K562 (cell line): ENCODE measurements at regions not wholly inside any gene's neighbourhood (a gene's known extent, or its start where the extent isn't known, plus 50 kb on each side); places are given as distances from the start of the nearest gene placed in this dataset.

Experiments used
- ATAC-seq: fragments of 200-7000 bp; cut with Tn5 transposase; 3 replicates; pipeline ENCODE4 v1.9.1; 2020; ENCODE audit warnings: moderate library complexity
- BruUV-seq: library from RNA; stranded (reverse); fragments of 400-500 nt; replicated peaks from 2 replicates; lab custom pipeline; 2021; lab: Mats Ljungman, UMichigan
- CTCF ChIA-PET: fragments of 300-600 bp; formaldehyde crosslinking; extraction: SDS; loops from one replicate; lab custom pipeline; 2021; ENCODE audit warnings: low intra/inter-chr PET ratio; lab: Yijun Ruan, JAX
- POLR2A ChIA-PET: fragments of 300-600, 350-650 bp; sonication (Branson Sonifier 250); formaldehyde crosslinking; extraction: SDS; loops from one replicate; lab custom pipeline; 2021; ENCODE audit warnings: antibody characterized with exemption, inconsistent platforms; lab: Yijun Ruan, JAX
- DNase-seq, 4 experiments: peaks; one replicate each; pipeline versions ENCODE4 v3.0.0 to v3.0.0-alpha.2; 2011 to 2018; ENCODE audit warnings: low spot score in 3 of 4, mixed read lengths in 3 of 4; ENCODE audit errors: extremely low read depth in 1 of 4
- FAIRE-seq: peaks from 2 replicates; lab custom pipeline; 2011; peaks lifted over from hg19 to GRCh38; lab: Jason Lieb, UNC
- H2AFZ ChIP-seq: 2 replicates; pipeline ENCODE4 v1.6.0; 2011; ENCODE audit warnings: low read depth, low read length, control low read depth, inconsistent platforms
- H3K27ac ChIP-seq: fragments of 200-600 bp; 3 replicates; pipeline ENCODE4 v1.8.0; 2011; ENCODE audit warnings: low read depth, mild to moderate bottlenecking, control low read depth, inconsistent platforms, low read length, moderate library complexity, mixed read lengths; ENCODE audit errors: extremely low read depth
- H3K27me3 ChIP-seq, 2 experiments: fragments of 300-600 bp in 1 of 2; 2 replicates in 1 of 2; 3 replicates in 1 of 2; pipeline versions ENCODE4 v1.6.0 to v1.8.0; 2011; ENCODE audit warnings: inconsistent platforms in 2 of 2, low read length in 2 of 2, mild to moderate bottlenecking in 1 of 2, mixed read lengths in 1 of 2, moderate library complexity in 1 of 2; ENCODE audit not compliant: control insufficient read depth in 2 of 2, insufficient read depth in 2 of 2
- H3K36me3 ChIP-seq: fragments of 300-600 bp; 3 replicates; pipeline ENCODE4 v1.8.0; 2011; ENCODE audit warnings: mild to moderate bottlenecking, low read length, inconsistent platforms; ENCODE audit not compliant: control insufficient read depth, insufficient read depth
- H3K4me1 ChIP-seq, 2 experiments: fragments of 200-600 bp in 1 of 2; replicated peaks in 1 of 2; 2 replicates in 1 of 2; 3 replicates in 1 of 2; pipeline versions ENCODE4 v1.5.1 to v1.8.0; 2011; ENCODE audit warnings: inconsistent platforms in 2 of 2, low read length in 2 of 2, mild to moderate bottlenecking in 1 of 2, mixed read lengths in 1 of 2, moderate library complexity in 1 of 2; ENCODE audit not compliant: control insufficient read depth in 2 of 2, insufficient read depth in 2 of 2
- H3K4me2 ChIP-seq: 2 replicates; pipeline ENCODE4 v1.6.1; 2011; ENCODE audit warnings: low read length, control low read depth, inconsistent platforms, mixed read lengths; ENCODE audit not compliant: insufficient read depth
- H3K4me3 ChIP-seq: fragments of 200-600 bp; sonication (generic), shearing (Covaris generic); 2 replicates; pipeline ENCODE4 v1.5.1; 2016; ENCODE audit warnings: control low read depth, inconsistent platforms
- H3K79me2 ChIP-seq: fragments of 200-600 bp; 3 replicates; pipeline ENCODE4 v1.8.0; 2011; ENCODE audit warnings: low read length, inconsistent platforms; ENCODE audit not compliant: control insufficient read depth, insufficient read depth
- H3K9ac ChIP-seq, 2 experiments: 2 replicates each; pipeline versions ENCODE4 v1.6.0 to v1.6.1; 2011; ENCODE audit warnings: low read depth in 2 of 2, low read length in 2 of 2, control low read depth in 1 of 2, inconsistent platforms in 1 of 2, mild to moderate bottlenecking in 1 of 2, mixed read lengths in 1 of 2; ENCODE audit not compliant: insufficient read depth in 1 of 2
- H3K9me1 ChIP-seq: one replicate; pipeline ENCODE4 v1.6.0; 2011; ENCODE audit warnings: inconsistent platforms, mild to moderate bottlenecking, low read length, moderate library complexity; ENCODE audit not compliant: control insufficient read depth, insufficient read depth
- H3K9me3 ChIP-seq: replicated peaks from 2 replicates; pipeline ENCODE4 v1.5.1; 2011; ENCODE audit warnings: low read depth, low read length, inconsistent platforms; ENCODE audit not compliant: control insufficient read depth, insufficient read depth
- H4K20me1 ChIP-seq: replicated peaks from 2 replicates; pipeline ENCODE4 v1.6.1; 2011; ENCODE audit warnings: low read length, inconsistent platforms, mixed read lengths; ENCODE audit not compliant: control insufficient read depth, insufficient read depth
- WGBS: fragments of 100-300 bp; shearing (Covaris generic); methylation state at CpG from one replicate; pipeline ENCODE4 v1.1.6; 2016; ENCODE audit warnings: low coverage, mixed read lengths; ENCODE audit not compliant: insufficient coverage; ENCODE audit errors: missing lambda C conversion rate; 5-methylcytosine and 5-hydroxymethylcytosine counted together
- in situ Hi-C: fragments of 300-500 bp; cut with MboI; formaldehyde crosslinking; loops from 4 replicates; pipeline ENCODE4 v1.15.0; 2018; ENCODE audit warnings: inconsistent platforms, mixed read lengths
- intact Hi-C: fragments of 100-400 bp; cut with micrococcal nuclease; formaldehyde crosslinking; loops from 2 replicates; pipeline ENCODE4 v1.14.2; 2022
- TF ChIP-seq, protein P1 (sequence below): fragments of 150-350 bp; IDR thresholded peaks from 2 replicates; pipeline ENCODE4 v1.6.1; 2014; ENCODE audit warnings: low read depth, mild to moderate bottlenecking, low read length, borderline replicate concordance
- TF ChIP-seq, protein P2 (sequence below): fragments of 200-800 bp; sonication (Bioruptor generic); IDR thresholded peaks from 2 replicates; pipeline ENCODE4 v1.6.1; 2017; ENCODE audit warnings: missing genetic modification characterization, missing compliant biosample characterization

DNA sequence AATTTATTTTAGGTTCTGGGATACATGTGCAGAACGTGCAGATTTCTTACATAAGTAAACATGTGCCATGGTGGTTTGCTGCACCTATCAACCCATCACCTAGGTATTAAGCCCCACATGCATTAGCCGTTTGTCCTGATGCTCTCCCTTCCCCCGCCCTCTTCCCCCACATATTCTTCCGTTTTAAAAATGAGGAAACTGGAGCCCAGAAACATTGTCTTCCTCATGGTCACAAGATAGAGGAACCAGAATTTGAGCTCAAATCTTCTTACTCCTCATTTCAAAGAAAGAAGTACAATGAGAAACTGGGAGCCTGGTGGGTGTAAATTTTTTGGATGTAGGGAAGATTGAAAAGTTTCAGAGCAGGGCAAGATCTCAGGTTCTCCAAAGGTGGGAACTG is 56.1 kb upstream of the USP3 start:
- no peak for DNase-seq
- Histone ChIP-seq H3K9ac (no peak overlapping the region), H3K4me2 (no peak overlapping the region), H4K20me1 (no peaks in the 10 kb centered on the region), H3K36me3 (no peaks in the 10 kb centered on the region), H3K27ac (no peak overlapping the region)
- TF ChIP-seq, protein P1, sequence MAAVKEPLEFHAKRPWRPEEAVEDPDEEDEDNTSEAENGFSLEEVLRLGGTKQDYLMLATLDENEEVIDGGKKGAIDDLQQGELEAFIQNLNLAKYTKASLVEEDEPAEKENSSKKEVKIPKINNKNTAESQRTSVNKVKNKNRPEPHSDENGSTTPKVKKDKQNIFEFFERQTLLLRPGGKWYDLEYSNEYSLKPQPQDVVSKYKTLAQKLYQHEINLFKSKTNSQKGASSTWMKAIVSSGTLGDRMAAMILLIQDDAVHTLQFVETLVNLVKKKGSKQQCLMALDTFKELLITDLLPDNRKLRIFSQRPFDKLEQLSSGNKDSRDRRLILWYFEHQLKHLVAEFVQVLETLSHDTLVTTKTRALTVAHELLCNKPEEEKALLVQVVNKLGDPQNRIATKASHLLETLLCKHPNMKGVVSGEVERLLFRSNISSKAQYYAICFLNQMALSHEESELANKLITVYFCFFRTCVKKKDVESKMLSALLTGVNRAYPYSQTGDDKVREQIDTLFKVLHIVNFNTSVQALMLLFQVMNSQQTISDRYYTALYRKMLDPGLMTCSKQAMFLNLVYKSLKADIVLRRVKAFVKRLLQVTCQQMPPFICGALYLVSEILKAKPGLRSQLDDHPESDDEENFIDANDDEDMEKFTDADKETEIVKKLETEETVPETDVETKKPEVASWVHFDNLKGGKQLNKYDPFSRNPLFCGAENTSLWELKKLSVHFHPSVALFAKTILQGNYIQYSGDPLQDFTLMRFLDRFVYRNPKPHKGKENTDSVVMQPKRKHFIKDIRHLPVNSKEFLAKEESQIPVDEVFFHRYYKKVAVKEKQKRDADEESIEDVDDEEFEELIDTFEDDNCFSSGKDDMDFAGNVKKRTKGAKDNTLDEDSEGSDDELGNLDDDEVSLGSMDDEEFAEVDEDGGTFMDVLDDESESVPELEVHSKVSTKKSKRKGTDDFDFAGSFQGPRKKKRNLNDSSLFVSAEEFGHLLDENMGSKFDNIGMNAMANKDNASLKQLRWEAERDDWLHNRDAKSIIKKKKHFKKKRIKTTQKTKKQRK, result no peak
- TF ChIP-seq, protein P2, sequence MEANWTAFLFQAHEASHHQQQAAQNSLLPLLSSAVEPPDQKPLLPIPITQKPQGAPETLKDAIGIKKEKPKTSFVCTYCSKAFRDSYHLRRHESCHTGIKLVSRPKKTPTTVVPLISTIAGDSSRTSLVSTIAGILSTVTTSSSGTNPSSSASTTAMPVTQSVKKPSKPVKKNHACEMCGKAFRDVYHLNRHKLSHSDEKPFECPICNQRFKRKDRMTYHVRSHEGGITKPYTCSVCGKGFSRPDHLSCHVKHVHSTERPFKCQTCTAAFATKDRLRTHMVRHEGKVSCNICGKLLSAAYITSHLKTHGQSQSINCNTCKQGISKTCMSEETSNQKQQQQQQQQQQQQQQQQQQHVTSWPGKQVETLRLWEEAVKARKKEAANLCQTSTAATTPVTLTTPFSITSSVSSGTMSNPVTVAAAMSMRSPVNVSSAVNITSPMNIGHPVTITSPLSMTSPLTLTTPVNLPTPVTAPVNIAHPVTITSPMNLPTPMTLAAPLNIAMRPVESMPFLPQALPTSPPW, result peak; percentile 74; the same call in 1 of the 2 replicates
- TF ChIP-seq, all 486 proteins: peak for 1
- ATAC-seq (no peak), FAIRE-seq (no peak)
- no peaks in the 10 kb centered on the region for H3K79me2 ChIP-seq
- no TSS peak for BruUV-seq
- 5% methylated on average over 4 of the region's 4 CpGs for WGBS
- intact Hi-C loops (no loop called here), in situ Hi-C loops (no loop called here)
- ChIA-PET POLR2A (no interaction called here), CTCF (no interaction called here)
- no peak overlapping the region for H3K4me3 ChIP-seq
- no peaks in the 10 kb centered on the region; a peak in 2 of 5 replicates for H3K4me1 ChIP-seq
- peaks cover 0 to 3% of the 10 kb centered on the region in 2 experiments; a peak in 2 of 5 replicates for H3K27me3 ChIP-seq
- no peaks in the 10 kb centered on the region for H3K9me1 ChIP-seq
- 0 out of 2 replicates have a peak overlapping the region, but pooled peaks have one; percentile 4 for H2AFZ ChIP-seq
- no peaks in the 10 kb centered on the region for H3K9me3 ChIP-seq
